B cell (primary cell): ENCODE measurements at regions not wholly inside any gene's neighbourhood (a gene's known extent, or its start where the extent isn't known, plus 50 kb on each side); places are given as distances from the start of the nearest gene placed in this dataset.

ENCODE experiments used
- ATAC-seq: fragments of 200-7000 bp; cut with Tn5 transposase; one replicate; pipeline ENCODE4 v1.10.0; 2021; ENCODE audit warnings: low read depth, mild to moderate bottlenecking, moderate number of reproducible peaks, moderate library complexity
- CTCF ChIA-PET: fragments of 350-600 bp; sonication (Branson Sonifier 250); formaldehyde crosslinking; loops from one replicate; lab custom pipeline; 2021; ENCODE audit warnings: antibody characterized with exemption, inconsistent platforms; lab: Charles Lee
- POLR2A ChIA-PET: fragments of 350-600 bp; sonication (Branson Sonifier 250); formaldehyde crosslinking; loops from one replicate; lab custom pipeline; 2021; ENCODE audit warnings: antibody characterized with exemption; lab: Charles Lee
- DNase-seq: peaks from one replicate; pipeline ENCODE4 v3.0.0; 2013
- H2AFZ ChIP-seq: 2 replicates; pipeline ENCODE4 v1.6.1; 2012; ENCODE audit warnings: mild to moderate bottlenecking, low read depth, low read length; ENCODE audit not compliant: insufficient read depth, poor library complexity, severe bottlenecking
- H3K27ac ChIP-seq, 2 donors: 1 replicate in 1 of 2; 2 replicates in 1 of 2; pipeline ENCODE4 v1.5.1; 2012 to 2013; ENCODE audit warnings: low read length in 2 of 2, mild to moderate bottlenecking in 2 of 2, moderate library complexity in 1 of 2
- H3K27me3 ChIP-seq, 4 experiments: fragments of 200-600 bp in 1 of 4; sonication (generic) in 1 of 4; replicated peaks in 1 of 4; 1 replicate in 2 of 4; 2 replicates in 2 of 4; pipeline versions ENCODE4 v1.6.1 to v1.7.0; 2013 to 2016; ENCODE audit warnings: low read length in 3 of 4, mild to moderate bottlenecking in 2 of 4, mixed read lengths in 1 of 4, moderate library complexity in 1 of 4; ENCODE audit not compliant: insufficient read depth in 4 of 4, control insufficient read depth in 3 of 4; ENCODE audit errors: control extremely low read depth in 1 of 4
- H3K36me3 ChIP-seq, 2 experiments: replicated peaks in 1 of 2; 1 replicate in 1 of 2; 2 replicates in 1 of 2; pipeline versions ENCODE4 v1.6.1 to v1.7.1; 2013; ENCODE audit warnings: low read length in 1 of 2; ENCODE audit not compliant: insufficient read depth in 2 of 2, control insufficient read depth in 1 of 2; ENCODE audit errors: control extremely low read depth in 1 of 2, extremely low read depth in 1 of 2
- H3K4me1 ChIP-seq, 2 donors: fragments of 200-600 bp in 1 of 2; sonication (generic) in 1 of 2; 1 replicate in 1 of 2; 2 replicates in 1 of 2; pipeline versions ENCODE4 v1.5.1 to v1.6.1; 2013 to 2017; ENCODE audit warnings: low read length in 2 of 2; ENCODE audit not compliant: control insufficient read depth in 2 of 2, insufficient read depth in 2 of 2
- H3K4me2 ChIP-seq: replicated peaks from 2 replicates; pipeline ENCODE3; 2012; ENCODE audit warnings: mild to moderate bottlenecking, low read depth, low read length; ENCODE audit not compliant: poor library complexity, severe bottlenecking
- H3K4me3 ChIP-seq, 5 experiments: fragments of 200-600 bp in 1 of 5; sonication (generic) in 1 of 5; 1 replicate in 3 of 5; 2 replicates in 2 of 5; pipeline versions ENCODE4 v1.5.1 to v1.7.0; 2011 to 2016; ENCODE audit warnings: low read length in 4 of 5, mild to moderate bottlenecking in 4 of 5, low read depth in 2 of 5, control low read depth in 1 of 5, moderate library complexity in 1 of 5; ENCODE audit not compliant: insufficient read depth in 1 of 5; ENCODE audit errors: control extremely low read depth in 1 of 5, extremely low read depth in 1 of 5
- H3K79me2 ChIP-seq: fragments of 200-600 bp; sonication (generic); one replicate; pipeline ENCODE4 v1.6.0; 2016; ENCODE audit warnings: low read length; ENCODE audit not compliant: control insufficient read depth, insufficient read depth
- H3K9ac ChIP-seq: fragments of 200-600 bp; sonication (generic); 2 replicates; pipeline ENCODE4 v1.6.1; 2017; ENCODE audit warnings: mild to moderate bottlenecking, low read length, moderate library complexity
- H3K9me3 ChIP-seq, 3 donors: one replicate each; pipeline versions ENCODE4 v1.6.1 to v1.7.1; 2013; ENCODE audit warnings: low read length in 2 of 3; ENCODE audit not compliant: control insufficient read depth in 2 of 3, insufficient read depth in 1 of 3; ENCODE audit errors: control extremely low read depth in 1 of 3
- H4K20me1 ChIP-seq: 2 replicates; pipeline ENCODE4 v1.6.0; 2012; ENCODE audit warnings: mild to moderate bottlenecking, low read length; ENCODE audit not compliant: insufficient read depth, control insufficient read depth, poor library complexity, severe bottlenecking
- H3K27ac Mint-ChIP-seq: one replicate; pipeline ENCODE4 v1.8.0; 2021; ENCODE audit warnings: mixed read lengths
- H3K27me3 Mint-ChIP-seq: one replicate; pipeline ENCODE4 v1.8.0; 2021; ENCODE audit warnings: mixed read lengths
- H3K4me1 Mint-ChIP-seq: one replicate; pipeline ENCODE4 v1.8.0; 2021; ENCODE audit warnings: mixed read lengths
- H3K4me3 Mint-ChIP-seq: one replicate; pipeline ENCODE4 v1.8.0; 2021; ENCODE audit warnings: mixed read lengths
- H3K9me3 Mint-ChIP-seq: one replicate; pipeline ENCODE4 v1.8.0; 2022; ENCODE audit warnings: mixed read lengths; ENCODE audit not compliant: insufficient read depth
- EZH2 ChIP-seq: IDR thresholded peaks from 2 replicates; pipeline ENCODE4 v1.6.1; 2012; ENCODE audit warnings: borderline replicate concordance, low read depth, mild to moderate bottlenecking, moderate library complexity, low read length; ENCODE audit not compliant: insufficient read depth, poor library complexity, severe bottlenecking
- WGBS: methylation state at CpG from one replicate; pipeline ENCODE4 v1.1.5; 2013; ENCODE audit warnings: missing lambda C conversion rate; ENCODE audit not compliant: insufficient coverage; 5-methylcytosine and 5-hydroxymethylcytosine counted together
- intact Hi-C: fragments of 100-400 bp; cut with micrococcal nuclease; formaldehyde crosslinking; loops from one replicate; pipeline ENCODE4 v1.10.0; 2022
- TF ChIP-seq, protein P1 (sequence below): fragments of 200-600 bp; IDR thresholded peaks from one replicate; pipeline ENCODE4 v1.8.0; 2022; ENCODE audit warnings: antibody characterized with exemption, mild to moderate bottlenecking

DNA sequence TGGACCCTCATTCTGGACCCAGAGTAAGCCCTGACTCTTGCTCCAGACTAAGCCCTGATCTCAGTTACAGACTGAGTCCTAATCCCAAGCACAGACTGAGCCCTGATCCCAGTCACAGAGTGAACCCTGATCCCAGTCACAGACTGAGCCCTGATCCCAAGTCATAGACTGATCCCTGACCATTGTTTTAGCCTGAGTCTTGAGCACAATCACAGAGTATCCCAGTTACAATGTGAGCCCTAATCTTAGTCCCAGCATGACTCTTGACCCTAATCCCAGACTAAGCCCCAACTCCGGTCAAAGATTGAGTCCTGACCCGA lies 240.6 kb downstream of the RBM19 start:
- CTCF ChIA-PET: no interaction called here
- Mint-ChIP-seq H3K27me3 (peaks cover 18% of the 10 kb centered on the region), H3K4me3 (no peak overlapping the region), H3K4me1 (no peaks in the 10 kb centered on the region), H3K27ac (no peak overlapping the region), H3K9me3 (no peaks in the 10 kb centered on the region)
- H3K9ac ChIP-seq: no peak overlapping the region
- TF ChIP-seq, protein P1, sequence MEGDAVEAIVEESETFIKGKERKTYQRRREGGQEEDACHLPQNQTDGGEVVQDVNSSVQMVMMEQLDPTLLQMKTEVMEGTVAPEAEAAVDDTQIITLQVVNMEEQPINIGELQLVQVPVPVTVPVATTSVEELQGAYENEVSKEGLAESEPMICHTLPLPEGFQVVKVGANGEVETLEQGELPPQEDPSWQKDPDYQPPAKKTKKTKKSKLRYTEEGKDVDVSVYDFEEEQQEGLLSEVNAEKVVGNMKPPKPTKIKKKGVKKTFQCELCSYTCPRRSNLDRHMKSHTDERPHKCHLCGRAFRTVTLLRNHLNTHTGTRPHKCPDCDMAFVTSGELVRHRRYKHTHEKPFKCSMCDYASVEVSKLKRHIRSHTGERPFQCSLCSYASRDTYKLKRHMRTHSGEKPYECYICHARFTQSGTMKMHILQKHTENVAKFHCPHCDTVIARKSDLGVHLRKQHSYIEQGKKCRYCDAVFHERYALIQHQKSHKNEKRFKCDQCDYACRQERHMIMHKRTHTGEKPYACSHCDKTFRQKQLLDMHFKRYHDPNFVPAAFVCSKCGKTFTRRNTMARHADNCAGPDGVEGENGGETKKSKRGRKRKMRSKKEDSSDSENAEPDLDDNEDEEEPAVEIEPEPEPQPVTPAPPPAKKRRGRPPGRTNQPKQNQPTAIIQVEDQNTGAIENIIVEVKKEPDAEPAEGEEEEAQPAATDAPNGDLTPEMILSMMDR: no peak
- TF ChIP-seq EZH2: no peak
- POLR2A ChIA-PET: no interaction called here
- no peaks in the 10 kb centered on the region for H4K20me1 ChIP-seq
- H3K27me3 ChIP-seq: peaks cover 0 to 7% (median 0%) of the 10 kb centered on the region in 4 experiments
- ATAC-seq (no peak), DNase-seq (no peak)
- H3K36me3 ChIP-seq: no peaks in the 10 kb centered on the region
- 93% methylated on average over 2 of the region's 2 CpGs for WGBS
- H3K9me3 ChIP-seq: peaks cover 0 to 7% (median 0%) of the 10 kb centered on the region in 3 donors
- intact Hi-C loops: no loop called here
- H2AFZ ChIP-seq: no peak overlapping the region
- H3K4me2 ChIP-seq: no peak overlapping the region
- no peak overlapping the region for H3K27ac ChIP-seq
- no peak overlapping the region for H3K4me3 ChIP-seq
- H3K4me1 ChIP-seq: no peaks in the 10 kb centered on the region
- H3K79me2 ChIP-seq: no peaks in the 10 kb centered on the region

DNA sequence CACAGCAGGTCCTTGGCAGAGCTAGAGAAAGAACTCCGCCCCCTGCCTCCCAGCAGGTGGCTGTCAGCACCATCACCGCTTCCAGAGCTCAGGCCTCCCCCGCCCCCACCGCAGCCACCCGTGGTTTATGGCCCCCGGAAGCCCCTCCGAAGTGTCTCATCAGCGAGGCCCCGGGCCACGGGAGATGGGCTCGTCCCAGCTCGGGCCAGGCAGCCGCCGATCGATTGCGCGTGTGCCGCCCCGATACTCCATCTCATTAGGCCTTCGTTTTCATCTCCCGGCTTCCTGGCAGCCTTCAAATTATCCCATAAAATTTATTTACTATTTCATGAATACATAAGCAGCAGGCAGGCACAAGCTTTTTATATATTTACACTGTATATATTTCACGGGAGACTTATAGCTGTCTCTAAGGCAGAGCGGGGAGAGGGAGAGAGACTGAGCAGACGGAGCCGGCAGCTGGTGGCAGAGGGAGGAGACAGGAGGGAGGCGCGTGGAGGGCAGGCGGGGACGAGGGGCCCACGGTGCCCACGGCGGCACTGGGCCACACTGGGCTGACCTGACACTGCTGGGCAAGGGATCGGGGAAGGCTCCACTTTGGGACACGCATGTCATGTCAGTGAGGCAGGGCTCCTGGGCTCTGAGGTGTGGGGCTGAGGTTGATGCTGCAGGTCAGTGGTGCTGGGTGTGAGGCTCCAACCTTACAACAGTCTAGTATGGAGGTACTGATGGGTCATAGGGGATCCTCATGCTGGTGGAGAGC lies 241.2 kb downstream of the RBM19 start:
- intact Hi-C loops: no loop called here
- POLR2A ChIA-PET: no interaction called here
- H3K9ac ChIP-seq: no peak overlapping the region

More for the DNA sequence above, 241.2 kb downstream of the RBM19 start:
- Mint-ChIP-seq H3K9me3 (no peaks in the 10 kb centered on the region), H3K27ac (no peak overlapping the region), H3K4me3 (no peak overlapping the region), H3K4me1 (no peaks in the 10 kb centered on the region), H3K27me3 (peaks cover 14% of the 10 kb centered on the region)
- Histone ChIP-seq H2AFZ (no peak overlapping the region), H3K27ac (no peak overlapping the region), H3K27me3 (peaks cover 0 to 7% (median 0%) of the 10 kb centered on the region in 4 experiments), H3K36me3 (no peaks in the 10 kb centered on the region), H3K4me2 (no peak overlapping the region), H3K9me3 (peaks cover 0 to 7% (median 0%) of the 10 kb centered on the region in 3 donors), H3K79me2 (no peaks in the 10 kb centered on the region), H3K4me1 (no peaks in the 10 kb centered on the region), H4K20me1 (no peaks in the 10 kb centered on the region), H3K4me3 (no peak overlapping the region)
- DNase-seq: no peak
- CTCF ChIA-PET: no interaction called here
- TF ChIP-seq, protein P1: no peak
- TF ChIP-seq EZH2: no peak
- ATAC-seq: no peak
- WGBS: 89% methylated on average over 26 of the region's 34 CpGs
